ENCODE measurements at regions not wholly inside any gene's neighbourhood (a gene's known extent, or its start where the extent isn't known, plus 50 kb on each side); places are given as distances from the start of the nearest gene placed in this dataset.

- TF ChIP-seq CTCF (IDR thresholded peaks at IDR 0.05), result no peak
- no peak for TF ChIP-seq POLR2A (IDR thresholded peaks at IDR 0.05)
Observed at GRCh38 chrX:139020801-139021200, 309.3 kb upstream of the FGF13 start.

Measured in transverse colon (tissue), 3 donors.